HEK293 (cell line): ENCODE measurements at regions not wholly inside any gene's neighbourhood (a gene's known extent, or its start where the extent isn't known, plus 50 kb on each side); places are given as distances from the start of the nearest gene placed in this dataset.

ENCODE experiments used
- EGR2 ChIP-seq: fragments of 450-650 bp; formaldehyde crosslinking; IDR thresholded peaks from 2 replicates; pipeline ENCODE4 v1.5.1; 2016; ENCODE audit warnings: low read depth, missing biosample characterization, missing genetic modification characterization
- GLI2 ChIP-seq: fragments of 450-650 bp; formaldehyde crosslinking; IDR thresholded peaks from 2 replicates; pipeline ENCODE4; 2017; ENCODE audit warnings: missing biosample characterization, missing genetic modification characterization, low read depth, borderline replicate concordance
- GLI4 ChIP-seq: fragments of 450-650 bp; formaldehyde crosslinking; IDR thresholded peaks from 2 replicates; pipeline ENCODE4 v1.5.1; 2016; ENCODE audit warnings: missing biosample characterization, missing genetic modification characterization
- ZNF175 ChIP-seq: fragments of 450-650 bp; formaldehyde crosslinking; IDR thresholded peaks from 2 replicates; pipeline ENCODE4 v1.5.1; 2016; ENCODE audit warnings: missing biosample characterization, missing genetic modification characterization
- ZNF768 ChIP-seq: fragments of 450-650 bp; formaldehyde crosslinking; IDR thresholded peaks from 2 replicates; pipeline ENCODE4 v1.5.1; 2018; ENCODE audit warnings: missing biosample characterization, mild to moderate bottlenecking, missing genetic modification characterization
- ZNF777 ChIP-seq: fragments of 450-650 bp; formaldehyde crosslinking; IDR thresholded peaks from 2 replicates; pipeline ENCODE4 v1.5.1; 2017; ENCODE audit warnings: missing biosample characterization, missing genetic modification characterization, borderline replicate concordance
- TF ChIP-seq, protein P1 (sequence below): fragments of 450-650 bp; formaldehyde crosslinking; IDR thresholded peaks from 2 replicates; pipeline ENCODE4 v1.5.1; 2016; ENCODE audit warnings: missing biosample characterization, missing genetic modification characterization
- TF ChIP-seq, protein P2 (sequence below): fragments of 450-650 bp; formaldehyde crosslinking; IDR thresholded peaks from 2 replicates; pipeline ENCODE4 v1.5.1; 2016; ENCODE audit warnings: missing biosample characterization, missing genetic modification characterization
- TF ChIP-seq, protein P3 (sequence below): fragments of 450-650 bp; formaldehyde crosslinking; IDR thresholded peaks from 2 replicates; pipeline ENCODE4 v1.5.1; 2016; ENCODE audit warnings: missing biosample characterization, missing genetic modification characterization

DNA sequence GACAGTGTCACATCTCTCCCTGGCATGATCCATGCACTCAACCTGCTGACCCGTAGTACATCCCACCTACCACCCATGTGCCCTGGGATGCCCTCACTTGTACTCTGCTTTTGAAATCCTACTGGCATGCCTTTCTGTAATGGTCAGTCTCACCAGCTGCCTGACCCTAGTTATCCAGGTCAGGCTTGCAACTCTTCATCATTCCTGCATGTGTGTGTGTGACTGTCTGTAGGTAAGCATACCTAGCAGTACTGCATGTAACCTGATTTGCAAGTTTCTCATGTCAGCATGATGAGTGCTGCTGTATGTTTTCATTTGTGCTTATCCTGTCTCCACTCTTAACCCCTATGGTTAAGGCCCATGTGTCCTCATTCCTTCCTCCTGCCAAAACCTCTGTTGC, 202.0 kb upstream of the MTNR1B start:
- no peak for TF ChIP-seq ZNF175
- TF ChIP-seq, protein P1, sequence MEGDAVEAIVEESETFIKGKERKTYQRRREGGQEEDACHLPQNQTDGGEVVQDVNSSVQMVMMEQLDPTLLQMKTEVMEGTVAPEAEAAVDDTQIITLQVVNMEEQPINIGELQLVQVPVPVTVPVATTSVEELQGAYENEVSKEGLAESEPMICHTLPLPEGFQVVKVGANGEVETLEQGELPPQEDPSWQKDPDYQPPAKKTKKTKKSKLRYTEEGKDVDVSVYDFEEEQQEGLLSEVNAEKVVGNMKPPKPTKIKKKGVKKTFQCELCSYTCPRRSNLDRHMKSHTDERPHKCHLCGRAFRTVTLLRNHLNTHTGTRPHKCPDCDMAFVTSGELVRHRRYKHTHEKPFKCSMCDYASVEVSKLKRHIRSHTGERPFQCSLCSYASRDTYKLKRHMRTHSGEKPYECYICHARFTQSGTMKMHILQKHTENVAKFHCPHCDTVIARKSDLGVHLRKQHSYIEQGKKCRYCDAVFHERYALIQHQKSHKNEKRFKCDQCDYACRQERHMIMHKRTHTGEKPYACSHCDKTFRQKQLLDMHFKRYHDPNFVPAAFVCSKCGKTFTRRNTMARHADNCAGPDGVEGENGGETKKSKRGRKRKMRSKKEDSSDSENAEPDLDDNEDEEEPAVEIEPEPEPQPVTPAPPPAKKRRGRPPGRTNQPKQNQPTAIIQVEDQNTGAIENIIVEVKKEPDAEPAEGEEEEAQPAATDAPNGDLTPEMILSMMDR (tag by site-specific recombination): no peak
- TF ChIP-seq, protein P2, sequence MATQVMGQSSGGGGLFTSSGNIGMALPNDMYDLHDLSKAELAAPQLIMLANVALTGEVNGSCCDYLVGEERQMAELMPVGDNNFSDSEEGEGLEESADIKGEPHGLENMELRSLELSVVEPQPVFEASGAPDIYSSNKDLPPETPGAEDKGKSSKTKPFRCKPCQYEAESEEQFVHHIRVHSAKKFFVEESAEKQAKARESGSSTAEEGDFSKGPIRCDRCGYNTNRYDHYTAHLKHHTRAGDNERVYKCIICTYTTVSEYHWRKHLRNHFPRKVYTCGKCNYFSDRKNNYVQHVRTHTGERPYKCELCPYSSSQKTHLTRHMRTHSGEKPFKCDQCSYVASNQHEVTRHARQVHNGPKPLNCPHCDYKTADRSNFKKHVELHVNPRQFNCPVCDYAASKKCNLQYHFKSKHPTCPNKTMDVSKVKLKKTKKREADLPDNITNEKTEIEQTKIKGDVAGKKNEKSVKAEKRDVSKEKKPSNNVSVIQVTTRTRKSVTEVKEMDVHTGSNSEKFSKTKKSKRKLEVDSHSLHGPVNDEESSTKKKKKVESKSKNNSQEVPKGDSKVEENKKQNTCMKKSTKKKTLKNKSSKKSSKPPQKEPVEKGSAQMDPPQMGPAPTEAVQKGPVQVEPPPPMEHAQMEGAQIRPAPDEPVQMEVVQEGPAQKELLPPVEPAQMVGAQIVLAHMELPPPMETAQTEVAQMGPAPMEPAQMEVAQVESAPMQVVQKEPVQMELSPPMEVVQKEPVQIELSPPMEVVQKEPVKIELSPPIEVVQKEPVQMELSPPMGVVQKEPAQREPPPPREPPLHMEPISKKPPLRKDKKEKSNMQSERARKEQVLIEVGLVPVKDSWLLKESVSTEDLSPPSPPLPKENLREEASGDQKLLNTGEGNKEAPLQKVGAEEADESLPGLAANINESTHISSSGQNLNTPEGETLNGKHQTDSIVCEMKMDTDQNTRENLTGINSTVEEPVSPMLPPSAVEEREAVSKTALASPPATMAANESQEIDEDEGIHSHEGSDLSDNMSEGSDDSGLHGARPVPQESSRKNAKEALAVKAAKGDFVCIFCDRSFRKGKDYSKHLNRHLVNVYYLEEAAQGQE (tag by site-specific recombination): no peak
- TF ChIP-seq EGR2 (tag by site-specific recombination): no peak
- TF ChIP-seq GLI4 (tag by site-specific recombination): no peak
- TF ChIP-seq GLI2 (tag by site-specific recombination): no peak
- TF ChIP-seq, protein P3, sequence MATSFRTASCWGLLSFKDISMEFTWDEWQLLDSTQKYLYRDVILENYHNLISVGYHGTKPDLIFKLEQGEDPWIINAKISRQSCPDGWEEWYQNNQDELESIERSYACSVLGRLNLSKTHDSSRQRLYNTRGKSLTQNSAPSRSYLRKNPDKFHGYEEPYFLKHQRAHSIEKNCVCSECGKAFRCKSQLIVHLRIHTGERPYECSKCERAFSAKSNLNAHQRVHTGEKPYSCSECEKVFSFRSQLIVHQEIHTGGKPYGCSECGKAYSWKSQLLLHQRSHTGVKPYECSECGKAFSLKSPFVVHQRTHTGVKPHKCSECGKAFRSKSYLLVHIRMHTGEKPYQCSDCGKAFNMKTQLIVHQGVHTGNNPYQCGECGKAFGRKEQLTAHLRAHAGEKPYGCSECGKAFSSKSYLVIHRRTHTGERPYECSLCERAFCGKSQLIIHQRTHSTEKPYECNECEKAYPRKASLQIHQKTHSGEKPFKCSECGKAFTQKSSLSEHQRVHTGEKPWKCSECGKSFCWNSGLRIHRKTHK: no peak
- no peak for TF ChIP-seq ZNF777 (tag by site-specific recombination)
- no peak for TF ChIP-seq ZNF768 (tag by site-specific recombination)
